ENCODE measurements at regions not wholly inside any gene's neighbourhood (a gene's known extent, or its start where the extent isn't known, plus 50 kb on each side); places are given as distances from the start of the nearest gene placed in this dataset.

DNA sequence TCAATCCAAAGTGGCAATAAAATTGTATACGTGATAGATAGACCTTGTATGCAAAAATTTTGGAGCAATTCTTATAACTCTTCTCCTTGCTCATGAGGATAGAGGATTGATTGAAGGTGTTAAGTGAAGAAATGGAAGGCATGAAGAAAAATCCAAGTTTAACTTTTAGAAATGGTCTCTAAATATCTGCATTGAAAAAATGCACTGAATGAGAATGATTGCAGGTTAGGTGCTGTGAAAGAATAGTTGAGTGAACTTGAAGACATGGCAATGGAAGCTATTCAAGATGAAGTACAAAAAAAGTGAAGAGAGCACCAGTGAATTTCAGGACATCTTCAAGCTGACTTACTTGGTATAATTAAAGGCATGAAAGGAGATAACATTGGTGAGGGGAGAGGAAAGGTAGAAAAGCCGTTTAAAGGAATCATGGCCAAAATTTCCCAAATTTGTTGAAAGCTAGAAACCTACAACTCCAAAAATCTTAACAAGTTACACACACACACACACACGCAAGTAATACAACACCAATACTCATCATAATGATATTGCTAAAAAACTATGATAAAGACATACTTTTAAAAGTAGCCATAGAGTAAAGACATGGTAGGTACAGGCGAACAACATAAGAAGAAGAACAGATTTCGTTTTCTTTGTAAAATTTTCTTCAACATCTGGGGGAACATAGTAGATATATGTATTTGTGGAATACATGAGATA lies 96.3 kb downstream of the GGTLC2 start:
- H3K9me3 ChIP-seq (ENCODE audit: low read depth, low read length) = no peaks in the 10 kb centered on the region
- DNase-seq (ENCODE audit: insufficient read length, low spot score, missing footprints) = no peak
- H3K4me1 ChIP-seq (ENCODE audit: insufficient read depth, low read length) = no peaks in the 10 kb centered on the region
- H3K27me3 ChIP-seq (ENCODE audit: insufficient read depth, low read length) = peaks cover 21% of the 10 kb centered on the region
- no peak overlapping the region for H3K4me2 ChIP-seq (ENCODE audit: insufficient read depth, low read length)
- H2AFZ ChIP-seq (ENCODE audit: low read length) = no peak overlapping the region
- H3K27ac ChIP-seq (ENCODE audit: low read depth, low read length) = no peak overlapping the region
- H3K36me3 ChIP-seq (ENCODE audit: insufficient read depth, low read length) = no peaks in the 10 kb centered on the region
- no peak overlapping the region for H3K4me3 ChIP-seq (ENCODE audit: insufficient read depth, low read length)
- no peaks in the 10 kb centered on the region for H4K20me1 ChIP-seq (ENCODE audit: insufficient read depth, low read length)
- H3K79me2 ChIP-seq (ENCODE audit: insufficient read depth, low read length) = no peaks in the 10 kb centered on the region
- TF ChIP-seq, protein P1, sequence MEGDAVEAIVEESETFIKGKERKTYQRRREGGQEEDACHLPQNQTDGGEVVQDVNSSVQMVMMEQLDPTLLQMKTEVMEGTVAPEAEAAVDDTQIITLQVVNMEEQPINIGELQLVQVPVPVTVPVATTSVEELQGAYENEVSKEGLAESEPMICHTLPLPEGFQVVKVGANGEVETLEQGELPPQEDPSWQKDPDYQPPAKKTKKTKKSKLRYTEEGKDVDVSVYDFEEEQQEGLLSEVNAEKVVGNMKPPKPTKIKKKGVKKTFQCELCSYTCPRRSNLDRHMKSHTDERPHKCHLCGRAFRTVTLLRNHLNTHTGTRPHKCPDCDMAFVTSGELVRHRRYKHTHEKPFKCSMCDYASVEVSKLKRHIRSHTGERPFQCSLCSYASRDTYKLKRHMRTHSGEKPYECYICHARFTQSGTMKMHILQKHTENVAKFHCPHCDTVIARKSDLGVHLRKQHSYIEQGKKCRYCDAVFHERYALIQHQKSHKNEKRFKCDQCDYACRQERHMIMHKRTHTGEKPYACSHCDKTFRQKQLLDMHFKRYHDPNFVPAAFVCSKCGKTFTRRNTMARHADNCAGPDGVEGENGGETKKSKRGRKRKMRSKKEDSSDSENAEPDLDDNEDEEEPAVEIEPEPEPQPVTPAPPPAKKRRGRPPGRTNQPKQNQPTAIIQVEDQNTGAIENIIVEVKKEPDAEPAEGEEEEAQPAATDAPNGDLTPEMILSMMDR (IDR thresholded peaks at IDR 0.05; ENCODE audit: extremely low read depth, low read depth, low read length) = no peak

DNA sequence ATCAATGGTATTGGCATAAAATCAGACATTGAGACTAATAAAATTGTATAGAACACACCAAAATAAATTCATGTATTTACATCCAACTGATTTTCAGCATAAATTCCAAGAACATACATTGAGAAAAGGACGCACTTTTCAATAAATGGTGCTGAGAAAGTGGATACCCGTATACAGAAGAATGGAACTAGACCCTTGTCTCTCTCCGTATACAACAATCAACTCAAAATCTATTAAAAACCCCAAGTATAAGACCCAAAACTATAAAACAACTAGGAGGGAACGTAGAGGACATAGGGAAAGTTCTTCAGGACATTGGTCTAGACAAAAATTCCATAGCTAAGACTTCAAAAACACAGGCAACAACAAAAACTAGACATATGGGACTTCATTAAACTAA lies 97.4 kb downstream of the GGTLC2 start:
- TF ChIP-seq, protein P1 (IDR thresholded peaks at IDR 0.05; ENCODE audit: extremely low read depth, low read depth, low read length) = no peak
- H3K27me3 ChIP-seq (ENCODE audit: insufficient read depth, low read length) = peaks cover 21% of the 10 kb centered on the region

DNA sequence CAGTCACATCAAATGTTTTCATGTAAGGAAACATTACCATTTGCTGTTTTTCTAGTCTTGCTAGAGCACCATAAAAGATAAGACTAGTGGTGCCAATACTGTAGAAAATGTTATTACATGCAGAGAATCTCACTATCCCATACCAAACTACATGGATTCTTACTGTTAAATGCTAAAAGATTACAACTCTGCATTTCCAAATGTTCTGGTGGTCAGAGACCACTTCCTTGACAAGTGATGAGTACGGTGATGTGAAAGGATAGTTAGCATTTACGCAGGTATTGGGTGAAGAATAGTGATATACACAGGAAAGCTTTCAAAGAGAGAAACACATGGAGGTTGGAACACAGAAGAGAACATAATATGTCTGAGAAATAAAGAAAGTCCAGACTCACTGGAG lies 98.2 kb downstream of the GGTLC2 start:
- H3K4me2 ChIP-seq (ENCODE audit: insufficient read depth, low read length) = no peak overlapping the region
- H3K4me3 ChIP-seq (ENCODE audit: insufficient read depth, low read length) = no peak overlapping the region
- H3K4me1 ChIP-seq (ENCODE audit: insufficient read depth, low read length) = no peaks in the 10 kb centered on the region
- no peaks in the 10 kb centered on the region for H3K79me2 ChIP-seq (ENCODE audit: insufficient read depth, low read length)
- peaks cover 16% of the 10 kb centered on the region for H3K27me3 ChIP-seq (ENCODE audit: insufficient read depth, low read length)
- H3K9me3 ChIP-seq (ENCODE audit: low read depth, low read length) = no peaks in the 10 kb centered on the region
- TF ChIP-seq, protein P1 (IDR thresholded peaks at IDR 0.05; ENCODE audit: extremely low read depth, low read depth, low read length) = no peak
- DNase-seq (ENCODE audit: insufficient read length, low spot score, missing footprints) = no peak
- no peaks in the 10 kb centered on the region for H3K36me3 ChIP-seq (ENCODE audit: insufficient read depth, low read length)
- H3K27ac ChIP-seq (ENCODE audit: low read depth, low read length) = no peak overlapping the region
- no peaks in the 10 kb centered on the region for H4K20me1 ChIP-seq (ENCODE audit: insufficient read depth, low read length)
- no peak overlapping the region for H2AFZ ChIP-seq (ENCODE audit: low read length)

More for the DNA sequence above, 97.4 kb downstream of the GGTLC2 start:
- no peaks in the 10 kb centered on the region for H3K9me3 ChIP-seq (ENCODE audit: low read depth, low read length)
- no peaks in the 10 kb centered on the region for H3K4me1 ChIP-seq (ENCODE audit: insufficient read depth, low read length)
- no peaks in the 10 kb centered on the region for H3K36me3 ChIP-seq (ENCODE audit: insufficient read depth, low read length)
- H3K79me2 ChIP-seq (ENCODE audit: insufficient read depth, low read length) = no peaks in the 10 kb centered on the region
- no peak for DNase-seq (ENCODE audit: insufficient read length, low spot score, missing footprints)
- no peak overlapping the region for H3K27ac ChIP-seq (ENCODE audit: low read depth, low read length)
- H4K20me1 ChIP-seq (ENCODE audit: insufficient read depth, low read length) = no peaks in the 10 kb centered on the region
- H3K4me3 ChIP-seq (ENCODE audit: insufficient read depth, low read length) = no peak overlapping the region
- H3K4me2 ChIP-seq (ENCODE audit: insufficient read depth, low read length) = no peak overlapping the region
- H2AFZ ChIP-seq (ENCODE audit: low read length) = no peak overlapping the region

DNA sequence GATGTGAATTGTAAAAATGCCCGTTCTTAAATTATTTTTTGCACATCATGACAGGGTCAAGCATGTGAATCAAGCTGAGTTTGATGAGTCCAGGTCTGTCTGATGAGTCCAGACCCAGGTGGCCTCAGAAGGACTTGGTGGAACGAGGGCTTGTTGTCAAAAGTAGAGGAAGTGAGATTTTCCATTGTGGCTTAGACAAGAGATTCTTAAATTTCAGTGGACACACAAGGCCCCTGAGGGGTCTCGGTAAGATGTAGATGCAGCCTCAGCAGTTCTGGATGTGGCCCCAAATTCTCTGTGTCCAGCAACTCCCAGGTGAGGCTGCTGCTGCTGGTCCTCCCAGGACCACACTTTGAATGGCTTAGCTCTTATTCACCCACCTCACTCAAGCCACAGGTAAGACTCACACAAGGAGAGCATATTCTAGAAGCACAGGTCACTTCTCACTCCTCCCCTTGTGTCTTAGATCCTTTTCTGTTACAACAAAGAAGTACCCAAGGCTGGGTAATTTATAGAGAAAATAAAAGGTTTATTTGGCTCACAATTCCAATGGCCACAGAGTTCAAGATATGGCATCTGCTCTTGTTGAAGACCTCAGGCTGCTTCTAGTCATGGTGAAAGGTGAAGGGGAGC lies 98.8 kb downstream of the GGTLC2 start:
- TF ChIP-seq, protein P1 (IDR thresholded peaks at IDR 0.05; ENCODE audit: extremely low read depth, low read depth, low read length) = no peak
- H2AFZ ChIP-seq (ENCODE audit: low read length) = no peak overlapping the region
- no peak overlapping the region for H3K4me3 ChIP-seq (ENCODE audit: insufficient read depth, low read length)
- H3K79me2 ChIP-seq (ENCODE audit: insufficient read depth, low read length) = no peaks in the 10 kb centered on the region
- H3K4me1 ChIP-seq (ENCODE audit: insufficient read depth, low read length) = no peaks in the 10 kb centered on the region
- H3K9me3 ChIP-seq (ENCODE audit: low read depth, low read length) = no peaks in the 10 kb centered on the region
- H3K27ac ChIP-seq (ENCODE audit: low read depth, low read length) = no peak overlapping the region
- no peaks in the 10 kb centered on the region for H4K20me1 ChIP-seq (ENCODE audit: insufficient read depth, low read length)
- H3K27me3 ChIP-seq (ENCODE audit: insufficient read depth, low read length) = peaks cover 12% of the 10 kb centered on the region
- no peaks in the 10 kb centered on the region for H3K36me3 ChIP-seq (ENCODE audit: insufficient read depth, low read length)
- DNase-seq (ENCODE audit: insufficient read length, low spot score, missing footprints) = no peak
- H3K4me2 ChIP-seq (ENCODE audit: insufficient read depth, low read length) = no peak overlapping the region
